ENCODE measurements at regions not wholly inside any gene's neighbourhood (a gene's known extent, or its start where the extent isn't known, plus 50 kb on each side); places are given as distances from the start of the nearest gene placed in this dataset.
"Not testable (repeated sequence)": the region's sequence is repeated elsewhere in the genome, so short reads cannot be mapped to it uniquely, and the experiment has no call there.

DNA sequence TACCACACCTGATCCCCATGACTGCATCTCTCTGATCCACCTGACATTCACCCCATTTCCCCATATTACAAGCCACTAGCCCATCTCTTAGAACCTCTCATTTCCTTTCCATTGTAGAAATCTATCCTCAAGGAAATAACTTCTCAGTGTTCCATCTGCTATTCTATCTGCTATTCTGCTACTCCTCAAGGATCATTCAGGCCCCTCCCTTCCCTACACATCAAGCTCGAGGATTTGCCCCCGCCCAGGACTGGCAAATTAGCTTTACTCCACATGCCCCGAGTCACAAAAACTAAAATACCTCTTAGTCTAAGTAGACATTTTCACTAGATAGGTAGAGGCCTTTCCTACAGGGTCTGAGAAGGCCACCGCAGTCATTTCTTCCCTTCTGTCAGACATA lies 517.0 kb downstream of the IRS2 start:
- not testable (repeated sequence) for DNase-seq

DNA sequence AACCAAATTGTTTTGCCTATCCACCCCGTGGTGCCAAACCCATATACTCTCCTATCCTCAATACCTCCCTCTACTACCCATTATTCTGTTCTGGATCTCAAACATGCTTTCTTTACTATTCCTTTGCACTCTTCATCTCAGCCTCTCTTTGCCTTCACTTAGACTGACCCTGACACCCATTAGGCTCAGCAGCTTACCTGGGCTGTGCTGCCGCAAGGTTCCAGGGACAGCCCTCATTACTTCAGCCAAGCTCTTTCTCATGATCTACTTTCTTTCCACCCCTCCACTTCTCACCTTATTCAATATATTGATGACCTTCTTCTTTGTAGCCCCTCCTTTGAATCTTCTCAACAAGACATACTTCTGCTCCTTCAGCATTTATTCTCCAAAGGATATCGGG lies 517.9 kb downstream of the IRS2 start:
- DNase-seq: not testable (repeated sequence)

DNA sequence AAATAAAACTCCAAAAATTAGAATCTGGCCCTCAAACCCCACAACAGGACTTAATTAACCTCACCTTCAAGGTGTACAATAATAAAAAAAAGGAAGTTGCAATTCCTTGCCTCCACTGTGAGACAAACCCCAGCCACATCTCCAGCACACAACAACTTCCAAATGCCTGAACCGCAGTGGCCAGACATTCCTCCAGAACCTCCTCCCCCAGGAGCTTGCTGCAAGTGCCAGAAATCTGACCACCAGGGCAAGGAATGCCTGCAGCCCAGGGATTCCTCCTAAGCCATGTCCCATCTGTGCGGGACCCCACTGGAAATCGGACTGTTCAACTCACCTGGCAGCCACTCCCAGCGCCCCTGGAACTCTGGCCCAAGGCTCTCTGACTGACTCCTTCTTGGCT lies 519.0 kb downstream of the IRS2 start:
- DNase-seq: not testable (repeated sequence)

- not testable (repeated sequence) for DNase-seq
Measured at GRCh38 chr13:109265438-109265742, 521.0 kb downstream of the IRS2 start.

- not testable (repeated sequence) for DNase-seq
Measured at GRCh38 chr13:109264603-109265437, 521.6 kb downstream of the IRS2 start.

DNA sequence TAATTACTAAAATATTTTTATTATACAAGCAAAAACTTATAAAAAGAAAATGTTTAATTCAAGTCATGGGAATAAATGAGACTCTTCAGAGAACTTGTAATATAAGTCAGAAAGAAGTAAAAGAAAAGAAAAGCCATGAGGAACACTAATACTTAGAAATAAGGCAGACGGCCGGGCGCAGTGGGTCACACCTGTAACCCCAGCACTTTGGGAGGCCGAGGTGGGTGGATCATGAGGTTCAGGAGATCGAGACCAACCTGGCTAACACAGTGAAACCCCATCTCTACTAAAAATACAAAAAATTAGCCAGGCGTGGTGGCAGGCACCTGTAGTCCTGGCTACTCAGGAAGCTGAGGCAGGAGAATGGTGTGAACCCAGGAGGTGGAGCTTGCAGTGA lies 528.6 kb downstream of the IRS2 start:
- not testable (repeated sequence) for DNase-seq
